Amygdala (tissue), 56 donors: ENCODE measurements at regions not wholly inside any gene's neighbourhood (a gene's known extent, or its start where the extent isn't known, plus 50 kb on each side); places are given as distances from the start of the nearest gene placed in this dataset.

Experiments
- DNase-seq, 56 donors: peaks; one replicate each; lab custom pipeline; 2025; lab: John Stamatoyannopoulos, UW

- no peak for DNase-seq
Measured at GRCh38 chr6:71114544-71114943, 157.7 kb upstream of the B3GAT2 start.

GRCh38 chr6:71114986-71115385 lies 158.1 kb upstream of the B3GAT2 start:
- no peak for DNase-seq

- DNase-seq: no peak
Measured at GRCh38 chr6:71119560-71119959, 162.7 kb upstream of the B3GAT2 start.

GRCh38 chr6:71123051-71123450 lies 165.6 kb upstream of the OGFRL1 start:
- DNase-seq: no peak

GRCh38 chr6:71124340-71124739 lies 164.3 kb upstream of the OGFRL1 start:
- no peak for DNase-seq

- DNase-seq: no peak
Measured at GRCh38 chr6:71125216-71125615, 163.4 kb upstream of the OGFRL1 start.

- DNase-seq: no peak
Measured at GRCh38 chr6:71126506-71126905, 162.1 kb upstream of the OGFRL1 start.

GRCh38 chr6:71127374-71127773 lies 161.2 kb upstream of the OGFRL1 start:
- DNase-seq: no peak

- no peak for DNase-seq
Measured at GRCh38 chr6:71130277-71130676, 158.3 kb upstream of the OGFRL1 start.

- no peak for DNase-seq
Measured at GRCh38 chr6:71134929-71135642, 153.5 kb upstream of the OGFRL1 start.

- no peak for DNase-seq
Measured at GRCh38 chr6:71137973-71138372, 150.6 kb upstream of the OGFRL1 start.

GRCh38 chr6:71138376-71138775 lies 150.2 kb upstream of the OGFRL1 start:
- DNase-seq: no peak

- DNase-seq: no peak
Measured at GRCh38 chr6:71139249-71139648, 149.4 kb upstream of the OGFRL1 start.

- no peak for DNase-seq
Measured at GRCh38 chr6:71153755-71154325, 134.8 kb upstream of the OGFRL1 start.

- no peak for DNase-seq
Measured at GRCh38 chr6:71157345-71157744, 131.3 kb upstream of the OGFRL1 start.

GRCh38 chr6:71164890-71165289 lies 123.7 kb upstream of the OGFRL1 start:
- DNase-seq: no peak

GRCh38 chr6:71168233-71168765 lies 120.3 kb upstream of the OGFRL1 start:
- DNase-seq: no peak

GRCh38 chr6:71171497-71172070 lies 117.0 kb upstream of the OGFRL1 start:
- DNase-seq: no peak

- no peak for DNase-seq
Measured at GRCh38 chr6:71179249-71179885, 109.2 kb upstream of the OGFRL1 start.

GRCh38 chr6:71181565-71181964 lies 107.0 kb upstream of the OGFRL1 start:
- DNase-seq: no peak

GRCh38 chr6:71187141-71187540 lies 101.5 kb upstream of the OGFRL1 start:
- DNase-seq: peak in 3 of 56 donors; percentile 5 to 40 (median 6)
